Immature natural killer cell (primary cell): ENCODE measurements at regions not wholly inside any gene's neighbourhood (a gene's known extent, or its start where the extent isn't known, plus 50 kb on each side); places are given as distances from the start of the nearest gene placed in this dataset.
A peak's percentile ranks its signal among the peaks of the same experiment; 100 is the strongest.
"Not testable (repeated sequence)": the region's sequence is repeated elsewhere in the genome, so short reads cannot be mapped to it uniquely, and the experiment has no call there.

Source experiments
- DNase-seq, 3 donors: peaks; one replicate each; pipeline ENCODE4 v3.0.0; 2022; ENCODE audit warnings: mixed read lengths in 1 of 3
- H3K27ac Mint-ChIP-seq, 6 donors: one replicate each; pipeline ENCODE4 v1.8.0; 2020; ENCODE audit warnings: mixed read lengths in 6 of 6, mild to moderate bottlenecking in 5 of 6, inconsistent platforms in 4 of 6, moderate library complexity in 3 of 6
- H3K27me3 Mint-ChIP-seq, 3 donors: one replicate each; pipeline ENCODE4 v1.8.0; 2020 to 2021; ENCODE audit warnings: low read depth in 3 of 3, mild to moderate bottlenecking in 3 of 3, mixed read lengths in 3 of 3, moderate library complexity in 3 of 3, inconsistent platforms in 1 of 3
- H3K36me3 Mint-ChIP-seq, 3 donors: one replicate each; pipeline ENCODE4 v1.8.0; 2020; ENCODE audit warnings: mixed read lengths in 3 of 3, inconsistent platforms in 2 of 3, mild to moderate bottlenecking in 2 of 3
- H3K4me1 Mint-ChIP-seq, 2 donors: one replicate each; pipeline ENCODE4 v1.8.0; 2020; ENCODE audit warnings: inconsistent platforms in 2 of 2, mild to moderate bottlenecking in 2 of 2, mixed read lengths in 2 of 2, moderate library complexity in 1 of 2
- H3K4me3 Mint-ChIP-seq, 5 donors: one replicate each; pipeline ENCODE4 v1.8.0; 2020; ENCODE audit warnings: mild to moderate bottlenecking in 5 of 5, mixed read lengths in 5 of 5, inconsistent platforms in 3 of 5, moderate library complexity in 3 of 5
- H3K9me3 Mint-ChIP-seq, 6 donors: one replicate each; pipeline ENCODE4 v1.8.0; 2020; ENCODE audit warnings: mild to moderate bottlenecking in 6 of 6, mixed read lengths in 6 of 6, inconsistent platforms in 4 of 6, moderate library complexity in 3 of 6

GRCh38 chr12:65720136-65721130 is 103.8 kb upstream of the HMGA2 start:
- no peaks in the 10 kb centered on the region for H3K4me1 Mint-ChIP-seq
- H3K27me3 Mint-ChIP-seq: peaks cover 7 to 18% (median 8%) of the 10 kb centered on the region in 3 donors
- H3K36me3 Mint-ChIP-seq: no peaks in the 10 kb centered on the region
- H3K4me3 Mint-ChIP-seq: no peak overlapping the region
- no peak overlapping the region for H3K27ac Mint-ChIP-seq
- DNase-seq: no peak
- no peaks in the 10 kb centered on the region for H3K9me3 Mint-ChIP-seq

GRCh38 chr12:65721541-65722190 is 102.6 kb upstream of the HMGA2 start:
- H3K36me3 Mint-ChIP-seq: no peaks in the 10 kb centered on the region
- no peak overlapping the region for H3K4me3 Mint-ChIP-seq
- no peaks in the 10 kb centered on the region for H3K4me1 Mint-ChIP-seq
- no peaks in the 10 kb centered on the region for H3K9me3 Mint-ChIP-seq
- H3K27ac Mint-ChIP-seq: no peak overlapping the region
- no peak for DNase-seq
- peaks cover 7 to 22% (median 8%) of the 10 kb centered on the region in 3 donors for H3K27me3 Mint-ChIP-seq

- Mint-ChIP-seq H3K9me3 (no peaks in the 10 kb centered on the region), H3K27me3 (peaks cover 7 to 23% (median 14%) of the 10 kb centered on the region in 3 donors), H3K27ac (no peak overlapping the region), H3K4me1 (no peaks in the 10 kb centered on the region), H3K4me3 (no peak overlapping the region), H3K36me3 (no peaks in the 10 kb centered on the region)
- DNase-seq: no peak
These were observed 98.9 kb upstream of the HMGA2 start for GRCh38 chr12:65725376-65725775.

- Mint-ChIP-seq H3K36me3 (no peaks in the 10 kb centered on the region), H3K4me1 (no peaks in the 10 kb centered on the region), H3K27me3 (peaks cover 14 to 29% (median 16%) of the 10 kb centered on the region in 3 donors), H3K4me3 (no peak overlapping the region), H3K27ac (no peak overlapping the region), H3K9me3 (no peaks in the 10 kb centered on the region)
- DNase-seq: no peak
These were observed 95.8 kb upstream of the HMGA2 start for GRCh38 chr12:65728455-65728847.

GRCh38 chr12:65728848-65729793 is 95.2 kb upstream of the HMGA2 start:
- DNase-seq: no peak
- H3K9me3 Mint-ChIP-seq: no peaks in the 10 kb centered on the region
- no peak overlapping the region for H3K27ac Mint-ChIP-seq
- no peaks in the 10 kb centered on the region for H3K4me1 Mint-ChIP-seq
- H3K36me3 Mint-ChIP-seq: no peaks in the 10 kb centered on the region
- H3K4me3 Mint-ChIP-seq: no peak overlapping the region
- peaks cover 14 to 26% (median 16%) of the 10 kb centered on the region in 3 donors for H3K27me3 Mint-ChIP-seq

GRCh38 chr12:65731771-65732170 is 92.5 kb upstream of the HMGA2 start:
- no peak overlapping the region for H3K4me3 Mint-ChIP-seq
- H3K36me3 Mint-ChIP-seq: no peaks in the 10 kb centered on the region
- no peaks in the 10 kb centered on the region for H3K9me3 Mint-ChIP-seq
- no peak overlapping the region for H3K27ac Mint-ChIP-seq
- no peak for DNase-seq
- H3K4me1 Mint-ChIP-seq: no peaks in the 10 kb centered on the region
- peaks cover 13 to 24% (median 13%) of the 10 kb centered on the region in 3 donors for H3K27me3 Mint-ChIP-seq

- not testable (repeated sequence) for H3K9me3 Mint-ChIP-seq, H3K4me1 Mint-ChIP-seq, H3K4me3 Mint-ChIP-seq, DNase-seq, H3K27ac Mint-ChIP-seq, H3K36me3 Mint-ChIP-seq
- peaks cover 7 to 19% (median 12%) of the 10 kb centered on the region in 3 donors for H3K27me3 Mint-ChIP-seq
These were observed 90.6 kb upstream of the HMGA2 start for GRCh38 chr12:65733643-65734042.

- H3K36me3 Mint-ChIP-seq: no peaks in the 10 kb centered on the region
- H3K9me3 Mint-ChIP-seq: no peaks in the 10 kb centered on the region
- H3K4me1 Mint-ChIP-seq: no peaks in the 10 kb centered on the region
- no peak overlapping the region for H3K27ac Mint-ChIP-seq
- DNase-seq: no peak
- no peak overlapping the region for H3K4me3 Mint-ChIP-seq
- H3K27me3 Mint-ChIP-seq: peaks cover 4 to 16% (median 12%) of the 10 kb centered on the region in 3 donors
These were observed 90.1 kb upstream of the HMGA2 start for GRCh38 chr12:65734226-65734625.

GRCh38 chr12:65739606-65740005 is 84.7 kb upstream of the HMGA2 start:
- Mint-ChIP-seq H3K27me3 (peaks cover 0 to 17% (median 11%) of the 10 kb centered on the region in 3 donors), H3K36me3 (no peaks in the 10 kb centered on the region), H3K9me3 (no peaks in the 10 kb centered on the region), H3K27ac (no peak overlapping the region), H3K4me1 (peaks cover 17 to 19% of the 10 kb centered on the region in 2 donors), H3K4me3 (peak overlapping the region in 1 of 5 donors; percentile 14)
- DNase-seq: no peak

- no peak for DNase-seq
- Mint-ChIP-seq H3K4me1 (peaks cover 17 to 19% of the 10 kb centered on the region in 2 donors), H3K27me3 (peaks cover 3 to 17% (median 11%) of the 10 kb centered on the region in 3 donors), H3K36me3 (no peaks in the 10 kb centered on the region), H3K9me3 (no peaks in the 10 kb centered on the region), H3K27ac (peak overlapping the region in 2 of 6 donors; percentile 49 to 55), H3K4me3 (peak overlapping the region; percentile 67 to 84 (median 80))
These were observed 83.8 kb upstream of the HMGA2 start for GRCh38 chr12:65740506-65740872.

- peak overlapping the region in 3 of 6 donors; percentile 3 to 55 (median 49) for H3K27ac Mint-ChIP-seq
- peaks cover 6 to 17% (median 11%) of the 10 kb centered on the region in 3 donors for H3K27me3 Mint-ChIP-seq
- H3K4me1 Mint-ChIP-seq: peaks cover 17 to 19% of the 10 kb centered on the region in 2 donors
- no peaks in the 10 kb centered on the region for H3K36me3 Mint-ChIP-seq
- peaks cover 0 to under 1% (median 0%) of the 10 kb centered on the region in 6 donors for H3K9me3 Mint-ChIP-seq
- peak; percentile 44 to 61 (median 59) for DNase-seq
- peak overlapping the region; percentile 67 to 84 (median 80) for H3K4me3 Mint-ChIP-seq
These were observed 83.2 kb upstream of the HMGA2 start for GRCh38 chr12:65740873-65741600.

- H3K4me1 Mint-ChIP-seq: peaks cover 17 to 19% of the 10 kb centered on the region in 2 donors
- H3K27me3 Mint-ChIP-seq: peaks cover 7 to 20% (median 8%) of the 10 kb centered on the region in 3 donors
- DNase-seq: peak; percentile 7 to 22 (median 20)
- H3K36me3 Mint-ChIP-seq: no peaks in the 10 kb centered on the region
- peak overlapping the region in 2 of 6 donors; percentile 41 to 86 for H3K27ac Mint-ChIP-seq
- H3K4me3 Mint-ChIP-seq: peak overlapping the region; percentile 81 to 92 (median 87)
- H3K9me3 Mint-ChIP-seq: peaks cover 0 to 2% (median 0%) of the 10 kb centered on the region in 6 donors
These were observed 82.6 kb upstream of the HMGA2 start for GRCh38 chr12:65741656-65742017.
